Left lobe of liver (tissue), 2 donors: ENCODE measurements at regions not wholly inside any gene's neighbourhood (a gene's known extent, or its start where the extent isn't known, plus 50 kb on each side); places are given as distances from the start of the nearest gene placed in this dataset.
"Not testable (repeated sequence)": the region's sequence is repeated elsewhere in the genome, so short reads cannot be mapped to it uniquely, and the experiment has no call there.

Experiments used
- ATAC-seq: fragments of 200-7000 bp; cut with Tn5 transposase; one replicate; pipeline ENCODE4 v1.9.1; 2020; ENCODE audit warnings: mild to moderate bottlenecking, moderate library complexity
- DNase-seq: peaks from one replicate; pipeline ENCODE4 v3.0.0-alpha.2; 2020; ENCODE audit warnings: low spot score
- donor health status: DM: no; HTN: no; CAD: no; lungs with moderate emphysema.
- donor health status: DM: no; HTN: yes; CAD: no.

- DNase-seq (no peak), ATAC-seq (no peak)
Observed at GRCh38 chrX:20718592-20719380, 452.1 kb upstream of the RPS6KA3 start.

DNA sequence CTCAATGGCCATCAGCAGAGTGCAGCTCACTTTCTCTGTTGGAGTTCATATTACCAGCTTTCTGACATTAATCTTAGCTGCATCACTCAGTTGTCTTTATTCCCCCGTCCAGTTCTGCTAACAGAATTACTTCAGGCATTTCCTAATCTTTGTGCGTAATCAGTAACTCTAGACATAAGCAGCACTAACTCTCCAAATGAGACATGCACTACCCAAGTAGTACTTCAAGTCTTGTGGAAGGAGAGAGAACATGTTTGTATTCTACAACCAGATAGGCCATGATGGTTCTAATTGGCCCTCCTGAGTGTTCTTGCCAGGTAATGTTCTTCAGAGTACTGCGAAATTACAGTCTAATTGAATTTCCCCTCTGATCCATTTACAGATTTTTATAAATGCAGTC lies 448.5 kb upstream of the RPS6KA3 start:
- ATAC-seq (no peak), DNase-seq (no peak)

- no peak for DNase-seq
- ATAC-seq = no peak
Observed at GRCh38 chrX:20712811-20713210, 446.1 kb upstream of the RPS6KA3 start.

DNA sequence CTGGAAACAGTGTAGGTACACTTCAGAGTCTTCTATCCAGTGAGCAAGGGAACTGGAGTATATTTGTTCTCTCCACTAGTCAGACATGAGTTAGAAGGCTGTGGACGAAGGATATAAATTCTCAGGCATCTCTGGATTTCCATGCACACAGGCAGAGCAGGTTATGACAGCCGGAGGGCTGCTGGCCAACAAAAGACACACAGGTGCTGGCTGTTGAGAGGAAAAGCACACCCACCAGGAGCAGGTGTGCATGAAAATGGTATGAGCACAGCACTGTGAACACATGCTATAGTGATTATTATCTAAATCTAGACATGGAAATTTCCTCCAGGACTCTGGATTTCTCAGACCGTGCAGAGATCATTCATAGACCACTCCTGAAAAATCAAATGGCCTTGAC lies 444.7 kb upstream of the RPS6KA3 start:
- DNase-seq (no peak), ATAC-seq (no peak)

GRCh38 chrX:20693078-20693477 lies 426.4 kb upstream of the RPS6KA3 start:
- DNase-seq = no peak
- no peak for ATAC-seq

GRCh38 chrX:20686256-20686655 lies 419.5 kb upstream of the RPS6KA3 start:
- DNase-seq = no peak
- ATAC-seq = no peak

- ATAC-seq (no peak), DNase-seq (no peak)
Observed at GRCh38 chrX:20685652-20686051, 418.9 kb upstream of the RPS6KA3 start.

DNA sequence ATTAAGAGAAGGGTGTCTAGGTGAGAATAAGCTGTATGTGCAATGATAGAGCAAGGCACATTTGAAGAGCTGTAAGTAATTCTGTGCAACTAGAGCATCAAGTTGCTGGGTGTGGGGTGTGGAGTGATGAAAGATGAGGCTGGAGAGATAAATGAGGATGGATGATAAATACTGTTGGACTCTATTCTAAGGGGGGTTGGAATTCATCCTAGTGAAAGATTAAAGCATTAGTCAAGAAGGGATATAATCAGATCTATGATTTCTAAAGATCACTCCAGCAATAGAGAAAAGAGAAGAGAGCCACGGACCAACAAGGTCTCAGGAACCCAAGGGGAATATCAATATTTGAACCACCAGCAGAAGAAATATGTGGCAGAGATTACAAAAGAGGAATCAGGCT lies 415.0 kb upstream of the RPS6KA3 start:
- ATAC-seq = no peak

GRCh38 chrX:20680998-20681397 lies 414.3 kb upstream of the RPS6KA3 start:
- ATAC-seq (no peak), DNase-seq (no peak)

More for the DNA sequence above, 415.0 kb upstream of the RPS6KA3 start:
- no peak for DNase-seq

DNA sequence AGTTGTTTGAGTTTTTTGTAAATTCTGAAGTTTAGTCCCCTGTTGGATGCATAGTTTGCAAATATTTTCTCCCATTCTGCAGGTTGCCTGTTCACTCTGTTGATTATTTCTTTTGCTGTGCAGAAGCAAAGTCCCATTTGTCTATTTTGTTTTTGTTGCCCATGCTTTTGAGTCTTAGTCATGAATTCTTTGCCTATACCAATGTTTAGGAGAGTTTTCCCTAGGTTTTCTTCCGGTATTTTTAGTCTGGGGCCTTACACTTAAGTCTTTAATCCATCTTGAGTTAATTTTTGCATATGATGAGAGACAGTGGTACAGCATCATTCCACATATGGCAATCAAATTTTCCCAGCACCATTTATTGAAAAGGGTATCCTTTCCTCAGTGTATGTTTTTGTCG lies 405.8 kb upstream of the RPS6KA3 start:
- ATAC-seq = no peak
- DNase-seq = no peak

GRCh38 chrX:20671746-20672145 lies 405.0 kb upstream of the RPS6KA3 start:
- DNase-seq, ATAC-seq: not testable (repeated sequence)

DNA sequence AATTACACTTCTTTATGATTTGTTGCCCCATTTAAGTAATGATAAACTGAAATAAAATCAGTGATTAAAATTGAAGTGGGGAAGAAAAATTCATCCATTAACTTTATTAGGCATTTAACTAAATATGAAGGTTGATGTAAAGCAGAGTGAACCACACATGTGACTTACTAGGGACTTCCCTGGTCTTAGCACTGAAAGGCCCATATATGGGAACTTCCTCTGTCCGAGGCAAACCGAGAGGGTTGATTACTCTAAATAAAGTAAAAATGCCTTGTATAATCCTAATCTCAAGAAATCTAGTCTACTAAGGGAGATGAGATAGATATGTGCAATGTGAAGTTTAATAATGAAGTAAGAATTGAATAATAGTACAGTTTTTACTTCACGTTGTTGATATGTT lies 403.9 kb upstream of the RPS6KA3 start:
- DNase-seq (no peak), ATAC-seq (no peak)

GRCh38 chrX:20668550-20668949 lies 401.8 kb upstream of the RPS6KA3 start:
- DNase-seq = no peak
- ATAC-seq = no peak

DNA sequence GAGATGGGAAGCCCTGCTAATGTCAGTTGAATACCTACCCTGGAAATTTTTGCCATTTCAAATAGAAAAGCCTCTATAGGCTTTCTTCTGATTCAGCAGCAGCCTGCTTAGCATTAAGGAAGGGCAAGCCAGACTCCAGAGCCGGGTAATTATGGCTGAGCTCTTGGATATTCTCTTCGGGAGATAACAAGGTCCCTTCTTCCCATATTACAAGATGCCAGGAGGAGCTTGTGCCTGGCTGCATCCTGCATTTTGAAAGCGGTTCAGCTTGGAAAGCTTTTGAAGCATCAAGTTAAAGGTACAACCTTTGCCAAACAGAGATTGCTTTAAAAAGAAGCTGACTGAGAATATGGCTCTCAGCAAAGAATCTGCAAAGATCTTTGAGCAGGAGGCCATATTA lies 399.6 kb upstream of the RPS6KA3 start:
- ATAC-seq = no peak

GRCh38 chrX:20665481-20665880 lies 398.8 kb upstream of the RPS6KA3 start:
- DNase-seq (no peak), ATAC-seq (no peak)

More for the DNA sequence above, 399.6 kb upstream of the RPS6KA3 start:
- DNase-seq = no peak

DNA sequence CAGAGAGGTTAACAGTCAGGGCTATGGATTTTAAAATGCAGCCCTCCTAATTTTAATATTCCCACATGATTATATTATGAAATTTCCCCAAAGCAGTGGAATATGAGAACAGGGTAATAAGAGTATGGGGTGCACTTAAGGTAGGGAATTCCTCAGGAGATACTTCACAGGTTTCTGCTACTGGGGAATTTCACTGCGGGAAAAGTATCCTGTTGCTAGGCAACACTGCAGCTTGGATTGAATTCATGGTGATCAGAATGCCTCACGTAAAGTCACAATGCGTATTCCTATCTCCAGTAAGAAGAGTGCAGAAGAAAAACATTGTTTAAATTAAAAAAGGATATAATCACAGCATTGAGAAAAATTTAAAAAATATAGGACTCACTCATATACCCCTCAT lies 398.1 kb upstream of the RPS6KA3 start:
- ATAC-seq = no peak
- no peak for DNase-seq

DNA sequence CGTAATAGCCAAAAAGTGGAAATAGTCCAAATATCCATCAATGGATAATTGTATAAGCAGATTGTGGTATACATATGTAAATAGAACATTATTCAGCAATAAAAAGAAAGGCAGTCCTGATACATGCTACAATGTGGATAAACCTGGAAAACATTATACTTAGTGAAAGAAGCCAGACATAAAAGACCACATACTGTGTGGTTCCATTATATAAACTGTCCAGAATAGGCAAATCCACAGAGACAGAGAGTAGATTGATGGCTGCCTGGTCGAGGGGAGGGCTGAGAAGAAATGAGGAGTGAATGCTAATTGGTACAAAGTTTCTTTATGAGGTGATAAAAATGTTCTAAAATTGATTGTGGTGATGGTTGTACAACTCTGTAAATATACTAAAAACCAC lies 397.4 kb upstream of the RPS6KA3 start:
- ATAC-seq (no peak), DNase-seq (no peak)

GRCh38 chrX:20663336-20663735 lies 396.6 kb upstream of the RPS6KA3 start:
- no peak for ATAC-seq
- no peak for DNase-seq

GRCh38 chrX:20656721-20657120 lies 390.0 kb upstream of the RPS6KA3 start:
- DNase-seq (no peak), ATAC-seq (no peak)

GRCh38 chrX:20654596-20655106 lies 387.9 kb upstream of the RPS6KA3 start:
- ATAC-seq (no peak), DNase-seq (no peak)

DNA sequence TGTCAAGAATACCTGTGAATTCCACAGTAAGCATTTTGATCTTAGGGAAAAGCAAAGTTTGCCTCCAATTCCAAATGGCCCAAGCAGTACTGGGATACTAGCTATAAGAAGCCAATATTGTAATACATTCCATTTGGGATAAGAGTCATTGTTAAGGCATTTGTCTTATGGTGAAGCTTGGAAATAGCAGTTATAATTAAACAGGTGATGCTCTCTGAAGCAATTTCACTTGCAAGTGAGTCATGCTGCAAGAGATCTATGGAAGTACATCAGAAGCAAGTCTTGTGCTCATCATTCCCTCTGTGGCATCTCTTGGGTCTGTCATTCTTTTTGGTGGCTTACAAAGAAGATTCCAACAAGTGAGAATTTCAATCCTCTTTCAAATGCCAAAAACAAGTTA lies 386.4 kb upstream of the RPS6KA3 start:
- DNase-seq (no peak), ATAC-seq (no peak)

DNA sequence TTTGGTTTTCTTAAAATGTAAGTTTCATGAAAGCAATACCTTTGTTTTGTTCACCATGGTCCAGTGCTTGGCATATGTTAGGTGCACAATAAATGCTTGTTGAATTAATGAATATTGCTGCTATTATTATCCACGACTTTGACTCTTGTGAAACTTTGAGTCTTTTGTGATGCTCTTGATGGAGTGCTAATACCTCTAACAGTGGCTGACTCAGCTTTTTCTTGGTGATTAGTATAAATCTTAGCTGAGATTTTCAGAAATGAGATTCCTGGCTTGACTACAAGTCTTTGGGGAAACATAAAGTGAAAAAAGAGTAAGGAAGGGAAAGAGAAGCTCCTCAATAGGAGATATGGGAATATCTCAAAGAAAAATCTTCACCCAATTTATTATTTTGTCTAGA lies 375.2 kb upstream of the RPS6KA3 start:
- DNase-seq (no peak), ATAC-seq (no peak)

- DNase-seq (no peak), ATAC-seq (no peak)
Observed at GRCh38 chrX:20639115-20639514, 372.4 kb upstream of the RPS6KA3 start.
